K562 (cell line): ENCODE measurements at regions not wholly inside any gene's neighbourhood (a gene's known extent, or its start where the extent isn't known, plus 50 kb on each side); places are given as distances from the start of the nearest gene placed in this dataset.

Source experiments
- CC2D1A ChIP-seq: fragments of 450-650 bp; IDR thresholded peaks from 2 replicates; pipeline ENCODE4 v1.6.1; 2017; ENCODE audit warnings: mild to moderate bottlenecking
- CREM ChIP-seq: IDR thresholded peaks from 2 replicates; pipeline ENCODE4 v1.6.1; 2014; ENCODE audit warnings: antibody characterized with exemption, low read depth
- DPF2 ChIP-seq: fragments of 450-650 bp; IDR thresholded peaks from 2 replicates; pipeline ENCODE4 v1.6.1; 2016
- GABPA ChIP-seq: fragments of 200-800 bp; sonication (Bioruptor generic); conservative IDR thresholded peaks from 2 replicates; pipeline ENCODE4 v1.6.1; 2016; ENCODE audit warnings: low read depth, missing genetic modification characterization, missing compliant biosample characterization
- KDM1A ChIP-seq, 2 experiments: fragments of 450-650 bp; IDR thresholded peaks; 2 replicates each; pipeline ENCODE4 v1.6.1; 2016; ENCODE audit warnings: mild to moderate bottlenecking in 2 of 2
- NCOR1 ChIP-seq: fragments of 450-650 bp; IDR thresholded peaks from 2 replicates; pipeline ENCODE4 v1.6.1; 2016; ENCODE audit warnings: mild to moderate bottlenecking, moderate library complexity
- NFE2 ChIP-seq: IDR thresholded peaks from 2 replicates; pipeline ENCODE4 v1.6.1; 2014; ENCODE audit warnings: antibody characterized with exemption, low read depth
- NFIC ChIP-seq: fragments of 450-650 bp; IDR thresholded peaks from 2 replicates; pipeline ENCODE4 v1.6.1; 2017; ENCODE audit warnings: mild to moderate bottlenecking, inconsistent platforms
- NONO ChIP-seq, 2 experiments: fragments of 200-400 bp in 1 of 2; fragments of 450-650 bp in 1 of 2; formaldehyde crosslinking in 1 of 2; IDR thresholded peaks; 2 replicates each; pipeline ENCODE4 v1.6.1; 2017; ENCODE audit warnings: low read depth in 2 of 2, mild to moderate bottlenecking in 2 of 2, moderate library complexity in 2 of 2, low read length in 1 of 2
- POU5F1 ChIP-seq: fragments of 150-350 bp; IDR thresholded peaks from 2 replicates; pipeline ENCODE4 v1.6.1; 2014; ENCODE audit warnings: borderline replicate concordance, low read length, low read depth, mild to moderate bottlenecking; ENCODE audit not compliant: partially characterized antibody
- SMARCE1 ChIP-seq: fragments of 450-650 bp; IDR thresholded peaks from 2 replicates; pipeline ENCODE4 v1.7.1; 2016; ENCODE audit warnings: mild to moderate bottlenecking
- TARDBP ChIP-seq: fragments of 450-650 bp; IDR thresholded peaks from 2 replicates; pipeline ENCODE4 v1.6.1; 2016
- ZNF232 ChIP-seq: sonication (generic); formaldehyde crosslinking; IDR thresholded peaks from 2 replicates; pipeline ENCODE4 v1.8.0; 2022; ENCODE audit warnings: mild to moderate bottlenecking, missing genetic modification reagents
- TF ChIP-seq, protein P1 (sequence below), 2 experiments: fragments of 450-650 bp; IDR thresholded peaks; 2 replicates each; pipeline ENCODE4 v1.6.1; 2016
- TF ChIP-seq, protein P2 (sequence below): fragments of 450-650 bp; IDR thresholded peaks from 2 replicates; pipeline ENCODE4 v1.6.1; 2016; ENCODE audit warnings: low read depth, mild to moderate bottlenecking, moderate library complexity

DNA sequence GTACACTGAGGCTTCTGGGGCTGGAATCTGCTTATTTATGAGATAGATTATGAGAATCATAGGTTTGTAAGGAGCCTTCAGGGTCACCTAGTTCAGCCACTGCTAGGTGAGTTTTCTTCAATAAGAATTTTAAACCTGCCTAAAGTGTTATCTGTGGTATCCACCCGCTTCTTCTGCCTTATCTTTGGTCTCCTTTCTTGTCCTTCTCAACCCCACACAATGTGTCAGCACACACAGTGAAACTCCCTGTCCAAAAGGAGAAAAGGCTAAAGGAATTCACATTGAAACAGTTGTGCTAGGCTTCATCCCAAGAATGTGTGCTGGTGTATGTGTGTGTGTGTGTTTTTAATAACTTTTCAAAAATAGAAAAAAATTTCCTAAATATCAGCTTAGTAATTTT is 259.3 kb upstream of the BTG1 start (continued):
- TF ChIP-seq, protein P1, sequence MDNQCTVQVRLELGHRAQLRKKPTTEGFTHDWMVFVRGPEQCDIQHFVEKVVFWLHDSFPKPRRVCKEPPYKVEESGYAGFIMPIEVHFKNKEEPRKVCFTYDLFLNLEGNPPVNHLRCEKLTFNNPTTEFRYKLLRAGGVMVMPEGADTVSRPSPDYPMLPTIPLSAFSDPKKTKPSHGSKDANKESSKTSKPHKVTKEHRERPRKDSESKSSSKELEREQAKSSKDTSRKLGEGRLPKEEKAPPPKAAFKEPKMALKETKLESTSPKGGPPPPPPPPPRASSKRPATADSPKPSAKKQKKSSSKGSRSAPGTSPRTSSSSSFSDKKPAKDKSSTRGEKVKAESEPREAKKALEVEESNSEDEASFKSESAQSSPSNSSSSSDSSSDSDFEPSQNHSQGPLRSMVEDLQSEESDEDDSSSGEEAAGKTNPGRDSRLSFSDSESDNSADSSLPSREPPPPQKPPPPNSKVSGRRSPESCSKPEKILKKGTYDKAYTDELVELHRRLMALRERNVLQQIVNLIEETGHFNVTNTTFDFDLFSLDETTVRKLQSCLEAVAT (IDR thresholded peaks at IDR 0.05), result peak; percentile 32 to 72; a peak in 2 of 4 replicates
- peak; percentile 98 for TF ChIP-seq SMARCE1
- TF ChIP-seq CC2D1A, result peak; percentile 96
- peak; percentile 98 for TF ChIP-seq DPF2
- TF ChIP-seq TARDBP, result peak; percentile 61; the same call in 1 of the 2 replicates
- peak; percentile 63; the same call in 1 of the 2 replicates for TF ChIP-seq CREM
- TF ChIP-seq NFIC, result peak; percentile 88
- TF ChIP-seq NFE2, result peak; percentile 85
- TF ChIP-seq POU5F1, result no peak
- TF ChIP-seq, protein P2, sequence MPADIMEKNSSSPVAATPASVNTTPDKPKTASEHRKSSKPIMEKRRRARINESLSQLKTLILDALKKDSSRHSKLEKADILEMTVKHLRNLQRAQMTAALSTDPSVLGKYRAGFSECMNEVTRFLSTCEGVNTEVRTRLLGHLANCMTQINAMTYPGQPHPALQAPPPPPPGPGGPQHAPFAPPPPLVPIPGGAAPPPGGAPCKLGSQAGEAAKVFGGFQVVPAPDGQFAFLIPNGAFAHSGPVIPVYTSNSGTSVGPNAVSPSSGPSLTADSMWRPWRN, result peak; percentile 77
- peak; percentile 79 to 82 for TF ChIP-seq KDM1A (IDR thresholded peaks at IDR 0.05)
- 0 out of 4 replicates have a peak, but pooled peaks of 1 of the 2 experiments have one; percentile 25 for TF ChIP-seq NONO (IDR thresholded peaks at IDR 0.05; ENCODE audit: low read depth in 2 of 2, low read length in 1 of 2)
- no peak for TF ChIP-seq ZNF232 (CRISPR knock-in tag)
- TF ChIP-seq GABPA (tag), result peak; percentile 16; the same call in 1 of the 2 replicates
- TF ChIP-seq NCOR1, result peak; percentile 96
